Muscle of leg (tissue), 3 donors: ENCODE measurements at regions not wholly inside any gene's neighbourhood (a gene's known extent, or its start where the extent isn't known, plus 50 kb on each side); places are given as distances from the start of the nearest gene placed in this dataset.
"Not testable (repeated sequence)": the region's sequence is repeated elsewhere in the genome, so short reads cannot be mapped to it uniquely, and the experiment has no call there.

Source experiments
- DNase-seq: peaks from one replicate; pipeline ENCODE4 v3.0.0; 2013
- H3K27ac ChIP-seq: one replicate; pipeline ENCODE4 v1.5.1; 2013; ENCODE audit warnings: mild to moderate bottlenecking, low read length, control low read depth
- H3K27me3 ChIP-seq: one replicate; pipeline ENCODE4 v1.6.1; 2013; ENCODE audit warnings: low read length; ENCODE audit not compliant: control insufficient read depth, insufficient read depth
- H3K36me3 ChIP-seq: one replicate; pipeline ENCODE4 v1.6.1; 2013; ENCODE audit warnings: low read length; ENCODE audit not compliant: control insufficient read depth, insufficient read depth
- H3K4me1 ChIP-seq: one replicate; pipeline ENCODE4 v1.6.1; 2013; ENCODE audit warnings: low read length; ENCODE audit not compliant: control insufficient read depth, insufficient read depth
- H3K4me3 ChIP-seq: one replicate; pipeline ENCODE4 v1.5.1; 2013; ENCODE audit warnings: low read length, control low read depth
- H3K9me3 ChIP-seq: replicated peaks from 2 replicates; pipeline ENCODE4 v1.6.1; 2013; ENCODE audit warnings: low read depth, low read length; ENCODE audit not compliant: control insufficient read depth
- WGBS: methylation state at CpG from one replicate; pipeline ENCODE4 v1.1.5; 2013; ENCODE audit warnings: missing lambda C conversion rate; ENCODE audit not compliant: insufficient coverage; 5-methylcytosine and 5-hydroxymethylcytosine counted together

DNA sequence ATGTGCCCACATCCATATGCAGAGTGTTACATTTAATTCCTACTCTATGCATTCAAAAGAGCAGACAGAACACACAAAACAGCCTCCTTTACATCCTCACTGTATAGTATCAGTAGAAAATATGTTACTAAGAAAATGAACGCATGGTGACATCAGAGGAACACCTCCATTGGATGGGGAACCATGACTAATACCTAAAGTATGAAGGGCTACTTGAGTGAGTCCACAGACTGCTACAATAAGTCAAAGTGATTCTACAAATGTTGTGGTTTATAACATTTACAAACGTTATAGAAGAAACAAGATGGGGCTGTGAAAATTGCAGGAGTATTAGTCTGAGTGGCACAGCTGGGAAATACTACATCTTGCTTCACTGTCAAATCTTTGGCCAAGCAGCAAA, 1830.9 kb upstream of the PIK3C3 start:
- no peak overlapping the region for H3K4me3 ChIP-seq
- DNase-seq = no peak
- no peak overlapping the region for H3K27ac ChIP-seq
- no peaks in the 10 kb centered on the region for H3K9me3 ChIP-seq
- H3K36me3 ChIP-seq = no peaks in the 10 kb centered on the region
- H3K4me1 ChIP-seq = no peaks in the 10 kb centered on the region
- H3K27me3 ChIP-seq = no peaks in the 10 kb centered on the region
- no CpG with 5 or more reads among the region's 2 CpGs for WGBS

DNA sequence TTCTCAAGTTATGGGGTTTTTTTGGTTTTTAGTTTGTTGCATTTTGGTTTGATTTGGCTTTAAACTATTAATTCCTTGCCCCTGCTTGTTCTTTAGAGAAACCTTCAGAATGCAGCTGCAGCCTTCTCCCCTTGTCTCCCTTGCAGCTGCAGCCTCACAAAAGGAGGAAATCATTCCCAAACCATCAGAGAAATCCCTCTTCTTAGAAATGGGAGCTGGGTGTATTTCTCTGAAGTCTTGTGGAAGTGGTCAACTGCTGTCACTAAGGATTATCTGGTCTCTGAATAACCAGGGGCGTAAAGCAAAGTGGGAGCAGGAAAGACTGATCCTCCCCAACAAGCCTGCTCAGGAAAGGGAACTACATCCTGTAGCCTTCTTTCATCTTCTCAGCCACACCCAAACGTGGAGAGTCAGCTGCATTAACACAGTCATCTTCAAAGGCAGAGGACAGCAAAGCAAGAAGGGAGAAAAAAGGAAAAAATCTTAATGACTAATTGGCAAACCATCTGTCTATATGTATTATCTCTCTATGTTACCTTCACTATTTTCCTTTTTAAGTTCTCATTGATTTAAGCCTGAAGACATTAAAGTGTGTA, 1834.1 kb upstream of the PIK3C3 start:
- peak overlapping the region; percentile 40 for H3K27ac ChIP-seq
- no peak overlapping the region for H3K4me3 ChIP-seq
- H3K27me3 ChIP-seq = no peaks in the 10 kb centered on the region
- no CpG with 5 or more reads among the region's 2 CpGs for WGBS
- DNase-seq = peak; percentile 67
- no peaks in the 10 kb centered on the region for H3K4me1 ChIP-seq
- no peaks in the 10 kb centered on the region for H3K9me3 ChIP-seq
- no peaks in the 10 kb centered on the region for H3K36me3 ChIP-seq

DNA sequence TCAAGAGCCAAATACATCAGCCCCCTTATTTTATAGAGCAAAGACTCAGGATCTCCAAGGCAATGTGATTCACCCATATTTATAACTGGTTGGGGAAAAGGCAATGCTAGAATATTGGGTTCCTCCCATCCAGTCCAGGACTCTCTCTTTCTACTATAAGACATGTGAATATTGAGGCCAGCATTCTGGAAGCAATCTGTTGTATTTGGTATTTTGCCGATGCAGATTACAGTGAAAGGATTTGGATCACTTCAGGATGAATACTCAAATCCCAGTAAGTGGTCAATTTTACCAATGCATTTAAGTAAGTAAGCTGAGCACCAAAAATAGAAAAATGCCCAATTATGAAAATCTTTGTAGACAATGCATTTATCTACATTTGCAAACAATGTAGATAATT, 1834.7 kb upstream of the PIK3C3 start:
- Histone ChIP-seq H3K4me1 (no peaks in the 10 kb centered on the region), H3K9me3 (no peaks in the 10 kb centered on the region), H3K27ac (no peak overlapping the region), H3K4me3 (no peak overlapping the region), H3K36me3 (no peaks in the 10 kb centered on the region), H3K27me3 (no peaks in the 10 kb centered on the region)
- DNase-seq = peak; percentile 68
- WGBS = no CpG with 5 or more reads among the region's 1 CpG

DNA sequence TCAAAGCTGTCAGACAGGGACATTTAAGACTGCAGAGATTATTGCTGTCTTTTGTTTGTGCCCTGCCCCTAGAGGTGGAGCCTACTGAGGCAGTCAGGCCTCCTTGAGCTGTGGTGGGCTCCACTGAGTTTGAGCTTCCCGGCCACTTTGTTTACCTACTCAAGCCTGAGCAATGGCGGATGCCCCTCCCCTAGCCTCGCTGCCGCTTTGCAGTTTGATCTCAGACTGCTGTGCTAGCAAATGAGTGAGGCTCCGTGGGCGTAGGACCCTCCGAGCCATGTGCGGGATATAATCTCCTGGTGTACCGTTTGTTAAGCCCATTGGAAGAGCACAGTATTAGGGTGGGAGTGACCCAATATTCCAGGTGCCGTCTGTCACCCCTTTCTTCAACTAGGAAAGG, 1835.5 kb upstream of the PIK3C3 start:
- not testable (repeated sequence) for H3K27me3 ChIP-seq, H3K36me3 ChIP-seq, DNase-seq, H3K27ac ChIP-seq, H3K4me1 ChIP-seq, H3K4me3 ChIP-seq, H3K9me3 ChIP-seq
- WGBS = 81% methylated on average over 8 of the region's 10 CpGs

- H3K4me1 ChIP-seq = no peaks in the 10 kb centered on the region
- H3K9me3 ChIP-seq = no peaks in the 10 kb centered on the region
- no peak overlapping the region for H3K27ac ChIP-seq
- WGBS = 100% methylated on average over 1 of the region's 3 CpGs
- no peak overlapping the region for H3K4me3 ChIP-seq
- H3K27me3 ChIP-seq = no peaks in the 10 kb centered on the region
- no peak for DNase-seq
- H3K36me3 ChIP-seq = no peaks in the 10 kb centered on the region
Observed at GRCh38 chr18:40110455-40110854, 1844.6 kb upstream of the PIK3C3 start.

- Histone ChIP-seq H3K9me3 (no peaks in the 10 kb centered on the region), H3K27me3 (no peaks in the 10 kb centered on the region), H3K4me1 (no peaks in the 10 kb centered on the region), H3K4me3 (no peak overlapping the region), H3K27ac (no peak overlapping the region), H3K36me3 (no peaks in the 10 kb centered on the region)
- DNase-seq = no peak
- WGBS = no CpG with 5 or more reads among the region's 2 CpGs
Observed at GRCh38 chr18:40109252-40110049, 1845.6 kb upstream of the PIK3C3 start.

GRCh38 chr18:40108596-40108995, 1846.4 kb upstream of the PIK3C3 start:
- H3K4me3 ChIP-seq = no peak overlapping the region
- no peak overlapping the region for H3K27ac ChIP-seq
- no peaks in the 10 kb centered on the region for H3K27me3 ChIP-seq
- WGBS = no CpG with 5 or more reads among the region's 5 CpGs
- H3K4me1 ChIP-seq = no peaks in the 10 kb centered on the region
- no peak for DNase-seq
- H3K36me3 ChIP-seq = no peaks in the 10 kb centered on the region
- no peaks in the 10 kb centered on the region for H3K9me3 ChIP-seq

DNA sequence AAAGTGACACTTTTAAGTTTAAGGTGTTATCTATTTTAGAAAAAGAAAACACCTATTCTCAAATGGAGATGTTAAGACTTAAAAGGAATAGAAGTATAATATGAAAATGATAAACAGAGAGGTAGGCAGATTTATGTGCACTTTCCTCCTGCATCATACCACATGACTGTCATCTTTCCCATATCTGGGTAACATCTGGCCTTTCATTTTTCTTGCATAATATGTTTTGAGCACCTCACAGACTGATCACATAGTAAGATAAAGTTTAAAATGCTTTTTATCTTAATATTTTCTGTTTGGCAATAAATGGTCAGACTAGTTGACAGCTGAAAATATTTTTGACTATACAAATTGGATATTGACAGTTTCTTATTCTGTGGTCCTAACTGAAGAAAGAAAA, 1852.1 kb upstream of the PIK3C3 start:
- Histone ChIP-seq H3K9me3 (no peaks in the 10 kb centered on the region), H3K27me3 (no peaks in the 10 kb centered on the region), H3K36me3 (no peaks in the 10 kb centered on the region), H3K4me1 (no peaks in the 10 kb centered on the region), H3K4me3 (no peak overlapping the region), H3K27ac (no peak overlapping the region)
- DNase-seq = no peak

- no CpG with 5 or more reads among the region's 2 CpGs for WGBS
- Histone ChIP-seq H3K27ac (no peak overlapping the region), H3K9me3 (no peaks in the 10 kb centered on the region), H3K27me3 (no peaks in the 10 kb centered on the region), H3K36me3 (no peaks in the 10 kb centered on the region), H3K4me1 (no peaks in the 10 kb centered on the region), H3K4me3 (no peak overlapping the region)
- no peak for DNase-seq
Observed at GRCh38 chr18:40099641-40100040, 1855.4 kb upstream of the PIK3C3 start.

DNA sequence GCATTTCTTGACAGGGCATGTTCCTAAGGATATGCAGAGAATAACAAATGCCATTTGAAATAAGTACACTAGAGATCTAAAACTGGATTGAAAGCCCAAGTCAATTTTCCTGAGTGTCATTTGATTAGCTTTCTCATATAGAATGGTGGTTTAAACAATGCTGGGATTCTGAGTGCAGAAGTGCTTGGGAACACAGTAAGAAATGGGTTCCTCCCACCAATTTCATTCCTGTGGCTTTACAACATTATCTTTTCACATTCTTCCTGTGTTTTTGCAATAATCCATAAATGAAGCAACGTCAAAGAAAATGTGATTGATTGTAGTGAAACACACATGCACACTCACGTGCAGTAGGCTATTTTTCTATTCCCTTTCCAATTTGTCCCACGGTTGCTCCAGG, 1858.4 kb upstream of the PIK3C3 start:
- Histone ChIP-seq H3K36me3 (no peaks in the 10 kb centered on the region), H3K4me3 (no peak overlapping the region), H3K9me3 (no peaks in the 10 kb centered on the region), H3K27me3 (no peaks in the 10 kb centered on the region), H3K27ac (no peak overlapping the region), H3K4me1 (peaks cover 2% of the 10 kb centered on the region)
- DNase-seq = no peak
- WGBS = no CpG with 5 or more reads among the region's 3 CpGs
